Mesodermal cell (in vitro differentiated cells): ENCODE measurements at regions not wholly inside any gene's neighbourhood (a gene's known extent, or its start where the extent isn't known, plus 50 kb on each side); places are given as distances from the start of the nearest gene placed in this dataset.

ENCODE experiments used
- H3K27ac ChIP-seq: 2 replicates; pipeline ENCODE4 v1.7.0; 2013; ENCODE audit warnings: mild to moderate bottlenecking, low read depth, low read length, moderate library complexity; ENCODE audit not compliant: severe bottlenecking
- H3K36me3 ChIP-seq: 2 replicates; pipeline ENCODE4 v1.7.1; 2013; ENCODE audit warnings: mild to moderate bottlenecking, low read length, moderate library complexity; ENCODE audit not compliant: control insufficient read depth, insufficient read depth
- H3K4me1 ChIP-seq: one replicate; pipeline ENCODE4 v1.7.1; 2013; ENCODE audit warnings: mild to moderate bottlenecking, low read length; ENCODE audit not compliant: insufficient read depth, control insufficient read depth, poor library complexity, severe bottlenecking
- H3K4me3 ChIP-seq: 2 replicates; pipeline ENCODE4 v1.7.0; 2013; ENCODE audit warnings: low read length, control low read depth, mild to moderate bottlenecking; ENCODE audit not compliant: insufficient read depth, poor library complexity, severe bottlenecking; ENCODE audit errors: extremely low read depth
- H3K9me3 ChIP-seq: 2 replicates; pipeline ENCODE4 v1.7.1; 2013; ENCODE audit warnings: mild to moderate bottlenecking, low read length, moderate library complexity; ENCODE audit not compliant: control insufficient read depth
- WGBS, 2 experiments: methylation state at CpG; one replicate each; pipeline ENCODE4 v1.1.5; 2013; ENCODE audit warnings: missing lambda C conversion rate in 2 of 2; ENCODE audit not compliant: insufficient coverage in 2 of 2; 5-methylcytosine and 5-hydroxymethylcytosine counted together

DNA sequence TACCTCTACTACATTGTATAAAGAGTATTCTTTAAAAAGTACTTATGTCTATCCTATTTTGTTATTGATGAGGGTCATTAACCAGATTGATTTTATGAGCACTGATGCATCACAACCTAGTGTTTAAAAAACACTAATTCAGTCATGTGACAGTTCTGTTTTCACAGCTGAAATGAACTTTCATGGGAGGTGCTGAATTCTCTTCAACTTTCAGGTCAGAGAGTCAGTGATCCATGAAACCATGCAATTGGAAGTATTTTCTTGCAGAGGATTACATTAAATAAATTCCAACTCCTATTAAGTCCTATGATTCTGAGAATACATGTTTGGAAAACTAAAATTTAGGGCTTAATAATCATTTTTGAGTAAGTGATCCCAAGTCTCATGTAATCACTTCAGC lies 889.4 kb downstream of the KCNA4 start:
- peaks cover 3% of the 10 kb centered on the region for H3K4me1 ChIP-seq
- no peaks in the 10 kb centered on the region for H3K36me3 ChIP-seq
- no peak overlapping the region for H3K27ac ChIP-seq
- H3K9me3 ChIP-seq, result no peaks in the 10 kb centered on the region
- no peak overlapping the region for H3K4me3 ChIP-seq

DNA sequence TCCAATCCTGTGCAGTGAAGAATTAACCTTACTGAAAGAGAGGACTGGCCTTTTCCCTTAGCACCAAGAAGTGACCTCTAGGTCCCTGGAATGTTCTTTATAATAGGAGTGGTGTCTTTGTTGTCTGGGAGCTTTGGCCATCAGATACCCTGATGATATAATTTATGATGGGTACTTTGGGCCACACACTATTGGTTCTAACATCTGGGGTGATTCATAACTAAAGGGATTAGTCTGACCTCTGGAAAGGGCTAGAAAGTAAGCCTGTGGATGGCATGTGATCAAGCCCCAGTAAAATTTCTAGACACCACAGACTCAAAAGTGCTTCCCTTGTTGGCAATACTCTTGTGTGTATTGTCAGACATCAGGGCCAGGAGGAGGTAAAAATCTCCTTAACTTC lies 891.2 kb downstream of the KCNA4 start:
- H3K4me1 ChIP-seq, result peaks cover 6% of the 10 kb centered on the region
- H3K27ac ChIP-seq, result no peak overlapping the region
- H3K4me3 ChIP-seq, result no peak overlapping the region
- no peaks in the 10 kb centered on the region for H3K9me3 ChIP-seq
- no peaks in the 10 kb centered on the region for H3K36me3 ChIP-seq

DNA sequence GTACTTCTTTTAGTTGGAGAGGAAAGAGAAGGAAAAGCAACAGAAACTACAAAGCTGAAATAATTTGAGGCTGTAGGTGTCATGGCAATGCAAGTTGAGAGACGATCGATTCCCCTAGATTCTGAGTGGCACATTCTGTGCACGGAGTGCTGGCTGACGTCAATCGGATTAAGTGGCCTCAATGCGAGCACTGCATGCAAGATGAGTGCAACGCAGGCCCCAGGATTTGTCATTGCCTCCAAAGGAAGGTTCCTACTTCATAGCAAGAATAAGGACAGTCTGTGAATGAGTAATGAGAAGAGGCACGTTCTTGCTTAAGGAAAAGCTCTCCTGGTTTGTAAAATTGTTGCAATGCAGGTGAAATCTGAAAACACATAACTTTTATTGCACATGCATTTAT lies 892.4 kb downstream of the KCNA4 start:
- no peak overlapping the region for H3K4me3 ChIP-seq
- 89 to 90% methylated on average over 5 to 8 of the region's 8 CpGs for WGBS, 2 experiments
- H3K27ac ChIP-seq, result no peak overlapping the region
- H3K9me3 ChIP-seq, result no peaks in the 10 kb centered on the region
- H3K36me3 ChIP-seq, result no peaks in the 10 kb centered on the region
- H3K4me1 ChIP-seq, result peaks cover 18% of the 10 kb centered on the region

DNA sequence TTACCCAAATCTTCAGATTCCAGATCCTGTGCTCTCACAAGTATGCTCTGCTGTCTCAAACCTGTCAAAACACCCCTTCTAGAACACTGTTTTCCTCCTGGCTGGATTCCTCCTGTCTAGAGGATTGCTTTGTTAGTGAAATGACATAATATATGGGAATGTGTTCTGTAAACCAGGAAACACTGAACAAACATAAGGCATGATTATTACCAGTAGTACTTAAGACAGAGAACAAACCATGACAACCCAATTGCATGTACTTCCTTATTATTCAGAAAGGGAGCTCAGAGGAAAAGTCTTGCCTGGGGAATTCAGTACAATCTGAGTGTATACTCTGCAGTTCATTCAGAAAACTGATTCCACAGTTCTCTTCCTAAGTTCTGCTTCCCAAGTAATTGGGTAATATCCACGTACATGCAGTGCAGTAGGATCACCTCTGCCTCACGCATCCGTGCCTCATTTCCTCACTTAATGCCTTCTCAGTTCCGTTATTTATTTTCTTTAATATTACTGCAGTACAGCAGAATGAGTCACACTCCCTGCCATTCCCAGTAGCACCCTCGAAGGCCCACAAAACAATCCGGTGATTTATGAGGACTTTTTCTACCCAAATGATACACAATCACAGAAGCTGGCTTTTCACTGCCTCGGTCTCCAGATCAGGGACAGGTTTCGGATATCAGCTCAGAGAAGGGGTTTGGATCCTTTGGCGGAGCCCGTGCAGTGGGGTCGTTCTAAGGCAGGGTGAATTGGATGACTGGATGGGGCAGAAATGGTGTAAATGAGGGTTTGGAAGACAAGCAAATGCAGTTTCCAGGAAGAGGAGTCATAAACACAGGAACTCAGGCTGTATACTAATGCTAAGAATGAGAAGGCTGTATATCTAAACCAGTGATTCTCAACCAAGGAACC lies 896.9 kb downstream of the KCNA4 start:
- H3K36me3 ChIP-seq, result no peaks in the 10 kb centered on the region
- H3K27ac ChIP-seq, result peak overlapping the region; percentile 83
- peaks cover 18% of the 10 kb centered on the region for H3K4me1 ChIP-seq
- no peak overlapping the region for H3K4me3 ChIP-seq
- 90 to 92% methylated on average over 9 to 11 of the region's 11 CpGs for WGBS, 2 experiments
- H3K9me3 ChIP-seq, result no peaks in the 10 kb centered on the region

DNA sequence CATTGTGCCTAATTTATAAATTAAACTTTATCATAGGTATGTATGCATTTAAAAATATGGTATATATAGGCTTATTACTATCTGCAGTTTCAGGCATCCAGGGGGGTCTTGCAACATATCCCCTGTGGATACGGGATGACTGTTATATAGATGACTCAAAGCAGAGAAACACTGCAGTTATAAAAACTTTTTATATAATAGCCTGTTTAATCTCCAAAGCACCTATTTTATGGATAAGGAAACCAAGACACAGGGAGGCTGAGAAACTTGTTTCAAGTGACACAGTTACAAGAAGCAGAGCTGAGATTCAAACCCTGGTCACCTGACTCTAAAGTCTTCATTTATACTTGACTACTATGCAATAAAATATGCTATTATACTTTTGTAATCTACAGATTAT lies 897.7 kb downstream of the KCNA4 start:
- Histone ChIP-seq H3K4me3 (no peak overlapping the region), H3K4me1 (peaks cover 18% of the 10 kb centered on the region), H3K9me3 (no peaks in the 10 kb centered on the region), H3K36me3 (no peaks in the 10 kb centered on the region), H3K27ac (peak overlapping the region; percentile 83)
- WGBS, 2 experiments, result no CpG with 5 or more reads among the region's 1 CpG

DNA sequence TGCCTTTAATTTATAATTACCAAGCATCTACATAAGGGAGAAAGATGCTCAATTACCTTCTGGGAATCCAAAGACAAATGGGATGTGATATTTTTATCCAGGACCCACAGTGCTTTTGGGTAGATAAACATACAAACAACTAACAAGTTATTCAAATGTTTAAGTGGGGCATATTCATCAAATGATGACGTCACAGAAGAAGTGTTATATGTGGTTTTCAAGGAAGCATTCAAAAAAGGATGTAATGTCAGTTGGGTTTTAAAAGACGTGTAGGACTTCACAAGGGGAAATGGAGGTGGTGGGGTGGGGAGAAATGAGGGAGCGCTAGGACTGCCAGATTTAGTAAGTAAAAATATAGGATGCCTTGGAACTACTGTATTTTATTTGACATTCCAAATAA lies 915.9 kb downstream of the KCNA4 start:
- H3K9me3 ChIP-seq, result no peaks in the 10 kb centered on the region
- H3K27ac ChIP-seq, result no peak overlapping the region
- H3K4me1 ChIP-seq, result no peaks in the 10 kb centered on the region
- 85 to 100% methylated on average over 2 of the region's 3 CpGs for WGBS, 2 experiments
- H3K4me3 ChIP-seq, result no peak overlapping the region
- no peaks in the 10 kb centered on the region for H3K36me3 ChIP-seq

DNA sequence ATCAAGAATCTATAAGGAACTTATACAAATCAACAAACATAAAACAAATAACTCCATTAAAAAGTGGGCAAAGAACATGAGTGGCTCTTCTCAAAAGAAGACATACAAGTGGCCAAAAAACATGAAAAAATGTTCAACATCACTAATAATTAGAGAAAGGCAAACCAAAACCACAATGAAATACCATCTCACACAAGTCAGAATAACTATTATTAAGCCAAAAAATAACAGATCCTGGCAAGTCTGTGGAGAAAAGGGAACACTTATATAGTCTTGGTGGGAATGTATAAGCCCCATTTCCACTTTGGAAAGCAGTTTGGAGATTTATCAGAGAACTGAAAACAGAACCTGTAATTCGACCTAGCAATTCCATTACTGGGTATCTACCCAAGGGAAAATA lies 921.0 kb downstream of the KCNA4 start:
- WGBS, 2 experiments, result no CpG with 5 or more reads among the region's 1 CpG
- Histone ChIP-seq H3K27ac (no peak overlapping the region), H3K4me1 (no peaks in the 10 kb centered on the region), H3K4me3 (no peak overlapping the region), H3K9me3 (no peaks in the 10 kb centered on the region), H3K36me3 (no peaks in the 10 kb centered on the region)

DNA sequence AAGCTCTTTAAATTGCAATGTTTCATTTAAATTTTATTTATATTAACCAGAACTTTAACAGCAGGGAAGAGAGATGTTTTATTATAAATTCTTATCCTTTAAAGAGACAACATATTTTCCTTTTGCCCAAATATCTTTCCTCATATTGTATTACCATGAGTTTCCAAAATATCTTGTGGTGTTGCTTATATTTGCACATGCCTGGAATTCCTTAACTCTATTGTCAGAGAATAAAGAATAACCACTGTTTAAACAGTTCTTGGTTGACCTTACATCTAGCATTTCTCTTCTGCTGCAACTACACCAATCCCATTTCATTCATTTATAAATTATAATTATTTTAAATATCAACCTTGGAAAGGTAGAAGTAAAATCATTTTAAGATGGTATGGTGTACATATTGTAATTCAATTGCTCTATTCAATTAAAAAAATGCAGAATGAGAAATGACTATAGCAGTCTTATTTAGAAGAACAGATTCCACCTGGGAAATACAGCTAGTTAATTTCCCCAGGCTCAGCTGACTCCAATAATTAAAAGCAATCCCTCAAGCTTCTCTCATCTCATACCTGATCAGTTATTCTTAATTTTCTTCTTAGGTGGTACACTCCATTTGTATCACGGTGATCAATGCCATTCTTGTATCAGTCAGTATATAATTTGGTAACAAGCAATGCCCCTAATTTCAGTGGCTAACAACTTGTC lies 923.3 kb downstream of the KCNA4 start:
- Histone ChIP-seq H3K4me3 (no peak overlapping the region), H3K9me3 (no peaks in the 10 kb centered on the region), H3K36me3 (no peaks in the 10 kb centered on the region), H3K27ac (no peak overlapping the region), H3K4me1 (no peaks in the 10 kb centered on the region)
- WGBS, 2 experiments, result no CpG with 5 or more reads among the region's 1 CpG

DNA sequence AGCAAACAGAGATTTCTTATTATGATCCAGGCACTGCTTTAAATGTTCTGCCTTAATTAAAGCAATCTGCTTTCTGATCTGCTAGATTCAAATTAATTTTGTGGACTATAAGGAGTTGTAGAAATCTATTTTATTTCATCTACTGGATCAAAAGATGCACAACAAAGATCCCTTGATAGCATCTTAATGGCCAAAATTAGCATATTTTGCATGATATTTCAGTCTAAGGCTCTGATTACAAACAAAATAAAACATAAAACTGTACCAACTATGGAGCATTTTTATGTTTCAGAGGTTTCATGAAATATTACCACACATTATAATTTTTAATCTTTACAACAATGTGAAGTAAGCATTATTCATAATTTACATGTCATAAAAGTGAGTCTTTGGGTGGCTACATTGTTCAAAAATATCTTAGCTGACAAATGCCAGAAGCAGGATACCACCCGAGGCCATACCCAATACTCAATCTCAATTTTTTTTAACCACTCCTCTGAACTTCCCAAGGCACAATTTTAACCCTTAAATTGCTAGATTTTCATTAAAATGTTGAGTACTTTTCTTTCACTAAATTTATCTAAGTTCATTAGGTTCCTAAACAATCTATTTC lies 929.5 kb downstream of the KCNA4 start:
- Histone ChIP-seq H3K27ac (no peak overlapping the region), H3K36me3 (no peaks in the 10 kb centered on the region), H3K4me3 (no peak overlapping the region), H3K9me3 (no peaks in the 10 kb centered on the region), H3K4me1 (no peaks in the 10 kb centered on the region)
- 33% methylated on average over 1 of the region's 1 CpG; no CpG with 5 or more reads in 1 of the 2 experiments for whole genome bisulfite sequencing, 2 experiments

DNA sequence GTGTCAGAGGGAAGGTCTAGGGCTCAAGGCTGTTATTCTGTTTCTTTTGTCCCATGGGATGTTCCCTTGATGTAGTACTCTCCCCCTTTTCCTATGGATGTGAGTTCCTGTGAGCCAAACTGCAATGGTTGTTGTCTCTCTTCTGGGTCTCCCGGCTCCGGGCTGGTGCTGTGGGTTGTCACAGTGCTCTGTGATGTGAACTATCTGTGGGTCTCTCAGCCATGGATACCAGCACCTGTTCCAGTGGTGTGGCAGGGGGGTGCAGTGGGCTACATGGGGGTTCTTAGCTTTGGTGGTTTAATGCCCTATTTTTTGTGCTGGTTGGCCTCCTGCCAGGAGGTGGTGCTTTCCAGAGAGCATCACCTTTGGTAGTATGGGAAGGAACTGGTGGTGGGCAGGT lies 941.1 kb downstream of the KCNA4 start:
- Histone ChIP-seq H3K4me1 (no peaks in the 10 kb centered on the region), H3K4me3 (no peak overlapping the region), H3K9me3 (no peaks in the 10 kb centered on the region), H3K36me3 (no peaks in the 10 kb centered on the region), H3K27ac (no peak overlapping the region)
- 94% methylated on average over 2 of the region's 2 CpGs; no CpG with 5 or more reads in 1 of the 2 experiments for WGBS, 2 experiments
